Activated CD8-positive, alpha-beta T cell treated with anti-CD3 and anti-CD28 coated beads for 36 hours (primary cell): ENCODE measurements at regions not wholly inside any gene's neighbourhood (a gene's known extent, or its start where the extent isn't known, plus 50 kb on each side); places are given as distances from the start of the nearest gene placed in this dataset.

Experiments
- ATAC-seq: fragments of 200-7000 bp; cut with Tn5 transposase; one replicate; pipeline ENCODE4 v1.10.0; 2021; ENCODE audit warnings: mild to moderate bottlenecking, moderate library complexity
- CTCF ChIA-PET: fragments of 350-600 bp; sonication (Branson Sonifier 250); formaldehyde crosslinking; loops from one replicate; lab custom pipeline; 2021; ENCODE audit warnings: antibody characterized with exemption; lab: Charles Lee
- POLR2A ChIA-PET: fragments of 350-600 bp; sonication (Branson Sonifier 250); formaldehyde crosslinking; loops from one replicate; lab custom pipeline; 2021; ENCODE audit warnings: antibody characterized with exemption; lab: Charles Lee
- DNase-seq: peaks from one replicate; pipeline ENCODE4 v3.0.0-alpha.2; 2020
- H3K27ac Mint-ChIP-seq: one replicate; pipeline ENCODE4 v1.8.0; 2021; ENCODE audit warnings: mild to moderate bottlenecking, mixed read lengths
- H3K27me3 Mint-ChIP-seq: one replicate; pipeline ENCODE4 v1.8.0; 2021; ENCODE audit warnings: mixed read lengths
- H3K36me3 Mint-ChIP-seq: one replicate; pipeline ENCODE4 v1.8.0; 2021; ENCODE audit warnings: low read depth, mixed read lengths
- H3K4me1 Mint-ChIP-seq: one replicate; pipeline ENCODE4 v1.8.0; 2021; ENCODE audit warnings: low read depth, mixed read lengths
- H3K4me3 Mint-ChIP-seq: one replicate; pipeline ENCODE4 v1.8.0; 2021; ENCODE audit warnings: mild to moderate bottlenecking, moderate library complexity, mixed read lengths
- H3K9me3 Mint-ChIP-seq: one replicate; pipeline ENCODE4 v1.8.0; 2021; ENCODE audit warnings: mixed read lengths
- CTCF ChIP-seq: fragments of 200-600 bp; IDR thresholded peaks from one replicate; pipeline ENCODE4 v1.8.0; 2022; ENCODE audit warnings: antibody characterized with exemption, mild to moderate bottlenecking
- intact Hi-C: fragments of 100-400 bp; cut with micrococcal nuclease; formaldehyde crosslinking; loops from one replicate; pipeline ENCODE4 v1.10.0; 2022

- POLR2A ChIA-PET = no interaction called here
- TF ChIP-seq CTCF = no peak
- DNase-seq (no peak), ATAC-seq (no peak)
- H3K4me3 Mint-ChIP-seq = no peak overlapping the region
- H3K27me3 Mint-ChIP-seq = no peaks in the 10 kb centered on the region
- intact Hi-C loops = no loop called here
- H3K9me3 Mint-ChIP-seq = no peaks in the 10 kb centered on the region
- no peak overlapping the region for H3K27ac Mint-ChIP-seq
- CTCF ChIA-PET = no interaction called here
- no peaks in the 10 kb centered on the region for H3K4me1 Mint-ChIP-seq
- no peaks in the 10 kb centered on the region for H3K36me3 Mint-ChIP-seq
Observed at GRCh38 chr18:55737781-55738468, 149.9 kb upstream of the TCF4 start.

DNA sequence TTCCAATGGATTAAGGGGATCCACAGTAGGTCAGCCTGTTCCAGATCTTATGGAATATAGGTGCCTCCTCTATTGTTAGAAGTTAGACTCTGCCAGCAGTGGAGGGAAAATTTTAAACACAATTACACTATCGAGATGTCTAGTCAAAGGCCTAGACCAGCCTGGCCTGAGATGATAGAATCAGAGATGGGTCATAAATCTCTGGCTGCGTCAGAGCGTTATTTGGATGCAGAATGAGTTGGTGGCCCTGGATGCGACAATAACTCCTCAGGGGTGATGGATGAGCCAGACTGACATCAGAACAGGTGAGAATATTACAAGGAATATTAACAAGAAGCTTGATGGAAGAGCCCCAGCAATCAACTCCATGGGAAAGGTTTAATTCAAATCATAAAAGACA lies 149.3 kb upstream of the TCF4 start:
- CTCF ChIA-PET = no interaction called here
- Mint-ChIP-seq H3K4me3 (no peak overlapping the region), H3K4me1 (no peaks in the 10 kb centered on the region), H3K27ac (no peak overlapping the region), H3K9me3 (no peaks in the 10 kb centered on the region), H3K36me3 (no peaks in the 10 kb centered on the region), H3K27me3 (no peaks in the 10 kb centered on the region)
- ATAC-seq = no peak
- intact Hi-C loops = no loop called here
- no peak for TF ChIP-seq CTCF
- DNase-seq = no peak
- POLR2A ChIA-PET = no interaction called here

- CTCF ChIA-PET = no interaction called here
- POLR2A ChIA-PET = no interaction called here
- intact Hi-C loops = no loop called here
- no peaks in the 10 kb centered on the region for H3K27me3 Mint-ChIP-seq
- ATAC-seq (no peak), DNase-seq (no peak)
- H3K4me3 Mint-ChIP-seq = no peak overlapping the region
- no peak for TF ChIP-seq CTCF
- no peaks in the 10 kb centered on the region for H3K36me3 Mint-ChIP-seq
- H3K27ac Mint-ChIP-seq = no peak overlapping the region
- H3K9me3 Mint-ChIP-seq = no peaks in the 10 kb centered on the region
- H3K4me1 Mint-ChIP-seq = no peaks in the 10 kb centered on the region
Observed at GRCh38 chr18:55735969-55736368, 148.0 kb upstream of the TCF4 start.

GRCh38 chr18:55735199-55735855 lies 147.3 kb upstream of the TCF4 start:
- H3K27ac Mint-ChIP-seq = no peak overlapping the region
- no peaks in the 10 kb centered on the region for H3K9me3 Mint-ChIP-seq
- H3K27me3 Mint-ChIP-seq = no peaks in the 10 kb centered on the region
- H3K4me3 Mint-ChIP-seq = no peak overlapping the region
- no peaks in the 10 kb centered on the region for H3K4me1 Mint-ChIP-seq
- intact Hi-C loops = no loop called here
- ChIA-PET POLR2A (no interaction called here), CTCF (no interaction called here)
- DNase-seq (no peak), ATAC-seq (no peak)
- no peaks in the 10 kb centered on the region for H3K36me3 Mint-ChIP-seq
- no peak for TF ChIP-seq CTCF

GRCh38 chr18:55732227-55733106 lies 144.5 kb upstream of the TCF4 start:
- intact Hi-C loops = no loop called here
- no peaks in the 10 kb centered on the region for H3K36me3 Mint-ChIP-seq
- no peaks in the 10 kb centered on the region for H3K27me3 Mint-ChIP-seq
- H3K27ac Mint-ChIP-seq = no peak overlapping the region
- no peak overlapping the region for H3K4me3 Mint-ChIP-seq
- no peak for DNase-seq
- CTCF ChIA-PET = no interaction called here
- TF ChIP-seq CTCF = no peak
- no peak for ATAC-seq
- no peaks in the 10 kb centered on the region for H3K4me1 Mint-ChIP-seq
- POLR2A ChIA-PET = no interaction called here
- peaks cover 2% of the 10 kb centered on the region for H3K9me3 Mint-ChIP-seq
